Activated naive CD4-positive, alpha-beta T cell treated with anti-CD3 and anti-CD28 coated beads, Interleukin-2, amount 50 U/mL, for 72 hours (primary cell): ENCODE measurements at regions not wholly inside any gene's neighbourhood (a gene's known extent, or its start where the extent isn't known, plus 50 kb on each side); places are given as distances from the start of the nearest gene placed in this dataset.

ENCODE experiments used
- ATAC-seq, 2 donors: fragments of 150-1000 bp; cut with Tn5 transposase; 2 replicates each; pipeline ENCODE4 v1.10.0; 2021; ENCODE audit warnings: mild to moderate bottlenecking in 2 of 2, moderate library complexity in 2 of 2
- DNase-seq, 2 donors: peaks; one replicate each; pipeline ENCODE4 v3.0.0; 2021 to 2022; ENCODE audit warnings: low spot score in 2 of 2
- H3K27ac Mint-ChIP-seq, 2 donors: one replicate each; pipeline ENCODE4 v1.8.0; 2022; ENCODE audit warnings: mild to moderate bottlenecking in 2 of 2, mixed read lengths in 2 of 2
- H3K36me3 Mint-ChIP-seq, 2 donors: one replicate each; pipeline ENCODE4 v1.8.0; 2022; ENCODE audit warnings: mixed read lengths in 2 of 2
- H3K9me3 Mint-ChIP-seq, 2 donors: one replicate each; pipeline ENCODE4 v1.8.0; 2022; ENCODE audit warnings: mixed read lengths in 2 of 2

DNA sequence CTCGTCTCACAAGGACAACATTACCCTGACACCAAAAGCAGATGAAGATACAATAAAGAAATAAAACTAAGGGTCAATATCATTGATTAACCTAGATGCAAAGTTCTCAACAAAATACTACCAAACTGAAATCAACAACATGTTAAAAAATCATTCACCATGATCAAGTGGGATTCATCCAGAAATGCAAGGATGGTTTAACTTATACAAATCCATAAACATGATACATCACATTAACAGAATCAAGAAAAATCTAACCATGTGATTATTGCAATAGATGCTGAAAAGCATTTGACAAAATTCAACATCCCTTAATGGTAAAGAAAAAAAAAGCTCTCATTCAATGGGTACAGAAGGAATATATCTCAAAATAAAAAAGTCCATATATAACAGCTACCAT is 514.9 kb downstream of the TMA16 start:
- Mint-ChIP-seq H3K36me3 (peaks cover 0 to 5% of the 10 kb centered on the region in 2 donors), H3K9me3 (peaks cover 17 to 23% of the 10 kb centered on the region in 2 donors), H3K27ac (no peak overlapping the region)
- ATAC-seq = no peak
- no peak for DNase-seq

GRCh38 chr4:164011791-164012190 is 517.3 kb downstream of the TMA16 start:
- H3K9me3 Mint-ChIP-seq = peaks cover 19 to 20% of the 10 kb centered on the region in 2 donors
- no peak for DNase-seq
- peaks cover 0 to 5% of the 10 kb centered on the region in 2 donors for H3K36me3 Mint-ChIP-seq
- ATAC-seq = no peak
- no peak overlapping the region for H3K27ac Mint-ChIP-seq

DNA sequence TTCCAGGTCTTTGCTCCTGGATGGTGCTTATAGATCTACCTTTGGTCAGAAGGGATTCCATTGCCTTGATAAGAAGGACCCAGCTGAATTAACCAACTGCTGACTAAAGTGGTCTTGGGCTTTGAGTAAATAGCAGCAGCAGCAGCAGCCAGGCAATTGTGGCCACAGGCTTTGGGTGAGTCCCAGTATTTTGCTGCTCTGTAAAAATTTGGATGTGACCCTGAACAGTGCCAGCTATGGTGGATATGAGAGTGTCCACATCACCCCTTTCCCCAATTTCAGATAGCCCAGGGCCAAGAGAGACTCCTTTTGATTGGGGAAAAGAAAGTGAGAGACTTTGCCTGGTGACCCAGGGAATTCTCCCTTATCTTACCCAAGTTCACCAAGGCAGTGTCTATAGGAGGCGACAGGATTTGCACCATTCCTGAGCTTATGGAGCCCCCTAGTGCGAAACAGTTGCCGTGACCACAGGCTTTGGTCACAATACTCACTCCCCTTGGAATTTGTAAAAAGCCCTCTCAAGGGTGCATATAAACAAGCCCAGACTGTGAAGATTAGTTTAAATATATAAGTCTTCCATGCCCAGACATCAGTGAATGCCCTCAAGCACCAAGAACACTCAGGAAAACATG is 518.0 kb downstream of the TMA16 start:
- Mint-ChIP-seq H3K36me3 (peaks cover 0 to 5% of the 10 kb centered on the region in 2 donors), H3K27ac (no peak overlapping the region), H3K9me3 (peaks cover 17 to 19% of the 10 kb centered on the region in 2 donors)
- ATAC-seq (peak in 1 of 2 donors; percentile 61), DNase-seq (no peak)

DNA sequence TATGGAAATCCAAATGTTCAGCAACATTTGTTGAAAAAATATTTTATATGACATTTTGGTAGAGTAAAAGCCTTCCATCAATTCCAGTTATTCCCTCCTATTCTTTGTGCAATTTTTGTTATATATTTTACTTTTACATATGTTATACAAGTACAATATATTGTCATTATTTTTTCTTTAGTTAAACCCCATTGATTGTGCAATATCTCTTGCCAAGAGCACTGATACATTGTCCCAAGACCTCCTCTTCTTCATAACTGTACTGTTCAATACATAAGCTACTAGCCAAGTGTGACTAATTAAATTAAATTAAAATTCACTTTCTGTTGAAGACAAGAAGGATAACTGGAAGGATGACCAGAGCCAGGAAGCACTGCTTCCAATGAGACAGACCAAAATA is 527.5 kb downstream of the TMA16 start:
- H3K36me3 Mint-ChIP-seq = no peaks in the 10 kb centered on the region
- H3K27ac Mint-ChIP-seq = no peak overlapping the region
- DNase-seq (no peak), ATAC-seq (no peak)
- H3K9me3 Mint-ChIP-seq = peaks cover 0 to 24% of the 10 kb centered on the region in 2 donors

DNA sequence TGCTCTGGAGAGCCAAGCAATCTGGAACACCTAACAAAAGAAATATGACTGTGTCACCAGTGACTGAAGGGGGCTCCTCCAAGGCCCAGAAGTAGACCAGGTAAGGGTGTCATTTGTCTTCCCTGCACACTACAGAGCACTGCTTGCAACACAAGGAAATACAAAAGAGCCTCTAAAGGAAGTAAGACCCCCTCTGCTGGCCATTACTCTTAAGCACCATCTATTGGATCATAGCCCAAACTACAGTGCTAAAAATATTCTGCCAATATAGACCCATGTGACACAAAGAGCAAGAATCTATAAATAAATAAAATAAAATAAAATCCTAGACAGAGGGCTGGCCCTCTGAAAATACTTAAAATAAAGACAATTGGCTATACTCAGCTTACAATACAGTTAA is 528.7 kb downstream of the TMA16 start:
- peak overlapping the region in 1 of 2 donors; percentile 25 for H3K27ac Mint-ChIP-seq
- no peaks in the 10 kb centered on the region for H3K36me3 Mint-ChIP-seq
- peaks cover 0 to 24% of the 10 kb centered on the region in 2 donors for H3K9me3 Mint-ChIP-seq
- DNase-seq (no peak), ATAC-seq (no peak)

GRCh38 chr4:164027805-164028204 is 533.3 kb downstream of the TMA16 start:
- Mint-ChIP-seq H3K27ac (no peak overlapping the region), H3K36me3 (peaks cover 0 to 4% of the 10 kb centered on the region in 2 donors), H3K9me3 (peaks cover 6 to 23% of the 10 kb centered on the region in 2 donors)
- DNase-seq = no peak
- no peak for ATAC-seq

DNA sequence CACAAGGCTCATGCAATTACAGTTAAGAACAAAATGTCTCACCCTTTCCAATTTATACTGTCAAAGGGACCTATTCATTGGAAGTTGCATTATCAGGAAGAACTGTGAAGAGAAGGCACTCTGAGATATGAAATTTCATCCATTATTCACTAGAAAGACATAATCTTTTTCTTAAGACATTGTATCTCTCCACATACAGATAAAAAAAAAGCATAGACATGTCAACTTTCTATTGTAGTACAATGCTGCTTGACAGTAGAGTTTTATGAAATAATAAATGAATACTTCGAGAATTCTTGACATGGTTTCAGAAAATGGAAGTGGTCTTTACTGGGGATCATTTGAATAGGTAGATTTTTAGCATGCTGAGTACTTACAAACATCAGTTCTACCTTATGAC is 545.0 kb downstream of the TMA16 start:
- no peak for ATAC-seq
- Mint-ChIP-seq H3K36me3 (peaks cover 0 to 5% of the 10 kb centered on the region in 2 donors), H3K27ac (no peak overlapping the region), H3K9me3 (peaks cover 10 to 19% of the 10 kb centered on the region in 2 donors)
- no peak for DNase-seq

DNA sequence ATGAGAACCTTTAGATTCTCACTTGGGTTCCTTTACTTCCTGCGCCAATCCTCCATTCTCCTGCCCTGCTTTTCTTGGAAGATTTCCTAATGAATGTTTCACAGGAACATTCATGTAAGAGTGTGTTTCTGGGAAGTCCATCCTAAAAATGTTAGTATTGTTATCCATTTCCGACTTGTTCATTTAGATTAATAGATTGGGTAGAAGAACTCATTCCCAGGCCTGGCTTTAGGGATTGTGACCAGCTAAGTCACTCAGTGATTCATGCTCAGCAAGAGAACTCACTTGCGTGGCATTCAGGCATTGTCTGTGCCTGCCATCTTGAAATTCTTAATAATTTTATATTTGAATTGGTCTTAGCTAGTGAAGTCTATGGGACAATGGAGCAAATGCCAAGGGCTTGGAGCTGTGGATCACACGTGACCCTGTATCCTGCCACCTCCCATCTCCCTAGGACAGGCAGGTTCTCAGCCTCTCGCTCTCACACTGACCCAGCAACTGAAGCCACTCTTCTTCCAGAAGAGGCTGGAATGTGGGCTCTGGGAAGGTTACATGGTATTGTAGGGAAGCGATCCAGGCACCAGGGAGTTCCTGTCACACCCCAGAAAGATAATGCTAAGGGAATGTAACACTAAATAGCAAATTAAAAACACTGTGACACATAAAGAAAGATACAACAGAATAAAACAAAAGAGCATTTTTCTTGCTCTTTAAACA is 562.1 kb downstream of the TMA16 start:
- Mint-ChIP-seq H3K36me3 (no peaks in the 10 kb centered on the region), H3K27ac (no peak overlapping the region), H3K9me3 (no peaks in the 10 kb centered on the region)
- DNase-seq (no peak), ATAC-seq (no peak)

- no peak for ATAC-seq
- H3K9me3 Mint-ChIP-seq = peaks cover 0 to 5% of the 10 kb centered on the region in 2 donors
Measured at GRCh38 chr4:164058776-164059445, 564.4 kb downstream of the TMA16 start.

DNA sequence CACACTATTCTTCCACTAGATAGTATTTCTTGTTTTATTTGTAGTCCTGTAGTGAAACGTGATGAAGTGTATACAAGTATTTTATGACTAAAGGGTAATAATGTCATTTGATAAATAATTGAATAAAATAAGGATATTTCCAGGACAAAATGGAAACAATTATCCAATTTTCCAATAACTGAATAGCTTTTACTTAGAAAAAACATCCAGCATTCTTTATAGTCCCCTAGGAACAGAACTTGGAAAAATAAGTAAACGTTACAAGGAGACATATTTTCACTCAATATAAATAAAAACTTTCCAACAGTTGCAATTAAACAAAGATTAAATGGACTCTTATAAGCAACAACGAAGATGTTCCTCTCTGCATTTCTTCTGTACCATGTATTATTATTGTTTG is 566.0 kb downstream of the TMA16 start:
- H3K36me3 Mint-ChIP-seq = no peaks in the 10 kb centered on the region
- DNase-seq (no peak), ATAC-seq (no peak)
- H3K27ac Mint-ChIP-seq = no peak overlapping the region
- H3K9me3 Mint-ChIP-seq = peaks cover 0 to 11% of the 10 kb centered on the region in 2 donors

More at GRCh38 chr4:164058776-164059445, 564.4 kb downstream of the TMA16 start:
- Mint-ChIP-seq H3K27ac (no peak overlapping the region), H3K36me3 (no peaks in the 10 kb centered on the region)
- DNase-seq = no peak

DNA sequence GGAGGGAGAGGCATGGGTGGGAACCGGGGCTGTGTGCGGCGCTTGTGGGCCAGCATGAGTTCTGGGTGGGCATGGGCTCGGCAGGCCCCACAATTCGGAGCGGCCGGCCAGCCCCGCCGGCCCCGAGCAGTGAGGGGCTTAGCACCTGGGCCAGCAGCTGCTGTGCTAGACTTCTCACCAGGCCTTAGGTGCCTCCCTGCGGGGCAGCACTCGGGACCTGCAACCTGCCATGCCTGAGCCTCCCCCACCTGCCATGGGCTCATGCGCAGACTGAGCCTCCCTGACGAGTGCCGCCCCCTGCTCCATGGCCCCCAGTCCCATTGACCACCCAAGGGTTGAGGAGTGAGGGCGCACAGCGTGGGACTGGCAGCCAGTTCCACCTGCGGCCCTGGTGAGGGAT is 573.9 kb downstream of the TMA16 start:
- DNase-seq (no peak), ATAC-seq (no peak)
- Mint-ChIP-seq H3K36me3 (peaks cover 0 to 8% of the 10 kb centered on the region in 2 donors), H3K9me3 (peaks cover 13 to 37% of the 10 kb centered on the region in 2 donors), H3K27ac (no peak overlapping the region)

GRCh38 chr4:164070625-164071024 is 576.1 kb downstream of the TMA16 start:
- H3K9me3 Mint-ChIP-seq = peaks cover 13 to 26% of the 10 kb centered on the region in 2 donors
- ATAC-seq (no peak), DNase-seq (no peak)
- H3K27ac Mint-ChIP-seq = no peak overlapping the region
- peaks cover 0 to 8% of the 10 kb centered on the region in 2 donors for H3K36me3 Mint-ChIP-seq

DNA sequence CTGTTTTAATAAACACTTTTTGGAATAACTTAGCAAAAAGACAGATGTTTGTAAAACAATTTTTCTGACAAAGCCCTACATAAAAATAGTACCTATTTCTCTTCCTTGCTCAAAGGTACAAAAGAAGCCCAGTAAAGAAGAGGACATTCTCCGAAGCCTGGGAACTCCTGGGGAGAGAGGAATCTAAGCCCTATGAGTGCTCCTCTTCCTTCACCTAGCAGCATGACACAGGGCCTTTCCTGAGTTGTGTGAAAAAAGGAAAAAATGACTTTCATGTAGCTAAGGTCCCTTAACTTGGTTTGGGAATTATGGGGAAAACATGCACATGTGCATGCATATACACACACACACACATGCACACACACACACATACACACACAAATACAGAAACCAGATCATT is 586.9 kb downstream of the TMA16 start:
- Mint-ChIP-seq H3K27ac (no peak overlapping the region), H3K9me3 (no peaks in the 10 kb centered on the region), H3K36me3 (no peaks in the 10 kb centered on the region)
- no peak for ATAC-seq
- DNase-seq = no peak

GRCh38 chr4:164081801-164082200 is 587.3 kb downstream of the TMA16 start:
- H3K9me3 Mint-ChIP-seq = no peaks in the 10 kb centered on the region
- no peaks in the 10 kb centered on the region for H3K36me3 Mint-ChIP-seq
- no peak for DNase-seq
- H3K27ac Mint-ChIP-seq = no peak overlapping the region
- no peak for ATAC-seq

GRCh38 chr4:164087733-164088132 is 593.2 kb downstream of the TMA16 start:
- Mint-ChIP-seq H3K9me3 (no peaks in the 10 kb centered on the region), H3K36me3 (no peaks in the 10 kb centered on the region), H3K27ac (no peak overlapping the region)
- ATAC-seq = no peak
- DNase-seq = no peak

- ATAC-seq (no peak), DNase-seq (no peak)
- no peak overlapping the region for H3K27ac Mint-ChIP-seq
- H3K9me3 Mint-ChIP-seq = no peaks in the 10 kb centered on the region
- H3K36me3 Mint-ChIP-seq = no peaks in the 10 kb centered on the region
Measured at GRCh38 chr4:164095313-164096110, 601.0 kb downstream of the TMA16 start.
